ENCODE measurements at regions not wholly inside any gene's neighbourhood (a gene's known extent, or its start where the extent isn't known, plus 50 kb on each side); places are given as distances from the start of the nearest gene placed in this dataset.

DNA sequence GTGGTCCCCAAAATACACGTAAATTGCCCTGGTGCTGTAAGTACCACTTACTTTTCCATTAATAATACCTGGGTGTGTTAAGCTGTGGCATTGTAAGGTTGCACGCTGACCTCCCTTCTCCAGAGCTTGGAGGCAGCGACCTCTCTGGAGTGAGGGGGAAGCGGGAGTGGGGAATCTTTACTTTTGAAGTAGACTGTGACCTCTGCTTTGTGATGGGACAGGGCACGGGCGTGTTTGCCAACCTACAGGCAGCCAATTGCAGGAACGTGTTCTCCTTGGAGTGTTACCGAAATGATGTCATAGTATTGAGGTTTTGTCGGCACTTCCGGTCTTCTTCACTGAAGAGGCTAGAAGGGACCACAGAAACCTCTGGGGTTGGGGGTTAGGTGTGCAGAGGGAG is 227.3 kb upstream of the C2CD4B start:
- CTCF ChIA-PET, result interaction anchor here (0.7 to 2.0 kb wide), 10 partner anchors 14 to 354 kb away, joined by 3 to 13 read pairs (median 4); no protein-coding TSS in a partner anchor
- DNase-seq (ENCODE audit: low read depth, low spot score), result no peak
- Histone ChIP-seq H3K27me3 (ENCODE audit: control insufficient read depth, insufficient read depth, low read length) (no peaks in the 10 kb centered on the region), H3K27ac (ENCODE audit: low read depth, low read length) (no peak overlapping the region), H3K9me3 (ENCODE audit: control insufficient read depth, insufficient read depth, low read length) (no peaks in the 10 kb centered on the region; the same call in 1 of the 2 replicates), H3K4me3 (ENCODE audit: low read depth, low read length) (peak overlapping the region; percentile 98)
- POLR2A ChIA-PET, result interaction anchor here (2.0 kb wide), 1 partner anchor 177 kb away, joined by 9 read pairs; no protein-coding TSS in a partner anchor
- TF ChIP-seq, protein P1, sequence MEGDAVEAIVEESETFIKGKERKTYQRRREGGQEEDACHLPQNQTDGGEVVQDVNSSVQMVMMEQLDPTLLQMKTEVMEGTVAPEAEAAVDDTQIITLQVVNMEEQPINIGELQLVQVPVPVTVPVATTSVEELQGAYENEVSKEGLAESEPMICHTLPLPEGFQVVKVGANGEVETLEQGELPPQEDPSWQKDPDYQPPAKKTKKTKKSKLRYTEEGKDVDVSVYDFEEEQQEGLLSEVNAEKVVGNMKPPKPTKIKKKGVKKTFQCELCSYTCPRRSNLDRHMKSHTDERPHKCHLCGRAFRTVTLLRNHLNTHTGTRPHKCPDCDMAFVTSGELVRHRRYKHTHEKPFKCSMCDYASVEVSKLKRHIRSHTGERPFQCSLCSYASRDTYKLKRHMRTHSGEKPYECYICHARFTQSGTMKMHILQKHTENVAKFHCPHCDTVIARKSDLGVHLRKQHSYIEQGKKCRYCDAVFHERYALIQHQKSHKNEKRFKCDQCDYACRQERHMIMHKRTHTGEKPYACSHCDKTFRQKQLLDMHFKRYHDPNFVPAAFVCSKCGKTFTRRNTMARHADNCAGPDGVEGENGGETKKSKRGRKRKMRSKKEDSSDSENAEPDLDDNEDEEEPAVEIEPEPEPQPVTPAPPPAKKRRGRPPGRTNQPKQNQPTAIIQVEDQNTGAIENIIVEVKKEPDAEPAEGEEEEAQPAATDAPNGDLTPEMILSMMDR (IDR thresholded peaks at IDR 0.05; ENCODE audit: low read depth, low read length), result no peak

DNA sequence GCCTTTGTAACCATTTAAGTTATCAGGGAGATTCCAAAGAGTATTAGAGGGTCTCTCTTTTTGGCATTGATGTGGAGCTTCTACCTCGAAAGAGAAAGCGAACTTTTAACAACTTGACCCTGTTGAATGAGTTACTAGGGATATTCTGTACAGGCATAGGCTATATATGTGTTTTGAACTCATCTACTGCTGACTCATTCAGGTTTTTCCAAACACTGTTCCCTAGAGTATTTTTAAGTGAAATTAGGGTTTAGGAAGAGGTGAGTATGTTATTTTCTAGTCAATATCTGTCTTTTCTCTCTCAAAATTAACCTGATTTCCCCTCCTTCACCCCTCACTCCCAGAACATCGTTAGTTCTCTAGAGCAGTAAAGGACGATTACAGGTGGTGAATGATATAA is 228.1 kb upstream of the C2CD4B start:
- no peak for DNase-seq (ENCODE audit: low read depth, low spot score)
- Histone ChIP-seq H3K27ac (ENCODE audit: low read depth, low read length) (no peak overlapping the region), H3K4me3 (ENCODE audit: low read depth, low read length) (peak overlapping the region; percentile 10; the same call in 1 of the 2 replicates), H3K9me3 (ENCODE audit: control insufficient read depth, insufficient read depth, low read length) (peaks cover 2% of the 10 kb centered on the region), H3K27me3 (ENCODE audit: control insufficient read depth, insufficient read depth, low read length) (no peaks in the 10 kb centered on the region)
- TF ChIP-seq, protein P1 (IDR thresholded peaks at IDR 0.05; ENCODE audit: low read depth, low read length), result no peak
- CTCF ChIA-PET, result interaction anchor here (0.6 to 1.0 kb wide), 2 partner anchors 157 to 554 kb away, joined by 3 to 4 read pairs; no protein-coding TSS in a partner anchor
- POLR2A ChIA-PET, result no interaction called here

DNA sequence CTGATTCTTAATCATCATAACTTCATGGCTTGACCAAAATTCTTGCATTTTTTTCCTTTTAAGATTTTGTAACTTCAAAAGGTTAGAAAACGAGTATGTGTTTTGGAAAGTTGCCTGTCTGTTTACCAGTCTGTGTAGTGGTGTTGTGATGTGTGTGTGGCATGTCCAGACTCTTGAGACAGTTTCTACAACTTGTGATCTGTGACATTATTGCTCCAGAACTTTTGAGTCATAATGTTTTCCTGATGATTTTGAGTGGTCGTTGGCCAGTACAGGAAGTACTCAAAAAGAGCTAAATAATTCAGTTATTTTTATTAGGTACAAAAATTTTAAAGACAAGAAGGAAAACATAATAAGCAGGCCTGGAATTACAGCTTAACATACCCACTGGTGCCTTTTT is 229.0 kb upstream of the C2CD4B start:
- Histone ChIP-seq H3K27ac (ENCODE audit: low read depth, low read length) (no peak overlapping the region), H3K27me3 (ENCODE audit: control insufficient read depth, insufficient read depth, low read length) (no peaks in the 10 kb centered on the region), H3K4me3 (ENCODE audit: low read depth, low read length) (no peak overlapping the region), H3K9me3 (ENCODE audit: control insufficient read depth, insufficient read depth, low read length) (peaks cover 6% of the 10 kb centered on the region)
- ChIA-PET CTCF (interaction anchor here (0.6 to 1.0 kb wide), 4 partner anchors 13 to 428 kb away, joined by 3 to 8 read pairs (median 4); no protein-coding TSS in a partner anchor), POLR2A (interaction anchor here (0.6 kb wide), 1 partner anchor 302 kb away, joined by 6 read pairs; no protein-coding TSS in a partner anchor)
- no peak for DNase-seq (ENCODE audit: low read depth, low spot score)
- TF ChIP-seq, protein P1 (IDR thresholded peaks at IDR 0.05; ENCODE audit: low read depth, low read length), result no peak

DNA sequence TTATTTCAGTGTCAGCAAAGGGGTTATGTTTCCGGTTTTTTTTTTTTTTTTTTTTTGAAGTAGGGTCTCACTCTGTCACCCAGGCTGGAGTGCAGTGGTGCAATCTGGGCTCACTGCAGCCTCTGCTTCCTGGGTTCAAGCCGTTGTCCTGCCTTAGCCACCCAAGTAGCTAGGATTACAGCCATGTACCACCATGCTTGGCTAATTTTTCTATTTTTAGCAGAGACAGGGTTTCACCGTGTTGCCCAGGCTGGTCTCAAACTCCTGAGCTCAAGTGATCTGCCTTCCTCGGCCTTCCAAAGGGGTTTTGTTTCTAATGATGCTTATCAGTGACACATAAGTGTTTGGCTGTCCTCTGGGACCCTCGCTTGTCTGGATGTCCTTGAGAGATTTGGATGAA is 235.7 kb upstream of the C2CD4B start:
- POLR2A ChIA-PET, result no interaction called here
- H3K27ac ChIP-seq (ENCODE audit: low read depth, low read length), result no peak overlapping the region
- DNase-seq (ENCODE audit: low read depth, low spot score), result no peak

DNA sequence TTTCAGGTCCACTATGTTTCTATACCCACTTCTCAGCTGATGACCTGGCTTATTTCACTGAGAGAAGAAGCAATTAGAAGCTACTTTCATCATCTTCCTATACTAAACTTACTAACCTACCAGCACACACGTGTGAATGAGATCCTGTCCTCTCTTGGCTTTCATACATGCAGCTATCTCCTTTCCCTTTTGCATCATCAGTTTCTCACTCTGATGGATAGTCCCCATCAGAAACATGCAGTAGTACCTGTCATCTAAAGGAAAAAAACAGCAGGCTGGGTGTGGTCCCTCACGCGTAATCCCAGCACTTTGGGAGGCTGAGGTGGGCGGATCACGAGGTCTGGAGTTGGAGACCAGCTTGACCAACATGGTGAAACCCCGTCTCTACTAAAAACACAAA is 237.6 kb upstream of the C2CD4B start:
- Histone ChIP-seq H3K27me3 (ENCODE audit: control insufficient read depth, insufficient read depth, low read length) (no peaks in the 10 kb centered on the region), H3K27ac (ENCODE audit: low read depth, low read length) (no peak overlapping the region), H3K4me3 (ENCODE audit: low read depth, low read length) (no peak overlapping the region), H3K9me3 (ENCODE audit: control insufficient read depth, insufficient read depth, low read length) (peaks cover 14% of the 10 kb centered on the region)
- TF ChIP-seq, protein P1 (IDR thresholded peaks at IDR 0.05; ENCODE audit: low read depth, low read length), result no peak
- ChIA-PET CTCF (no interaction called here), POLR2A (no interaction called here)
- DNase-seq (ENCODE audit: low read depth, low spot score), result no peak

More for the DNA sequence above, 235.7 kb upstream of the C2CD4B start:
- Histone ChIP-seq H3K9me3 (ENCODE audit: control insufficient read depth, insufficient read depth, low read length) (peaks cover 16% of the 10 kb centered on the region), H3K27me3 (ENCODE audit: control insufficient read depth, insufficient read depth, low read length) (no peaks in the 10 kb centered on the region), H3K4me3 (ENCODE audit: low read depth, low read length) (no peak overlapping the region)
- TF ChIP-seq, protein P1 (IDR thresholded peaks at IDR 0.05; ENCODE audit: low read depth, low read length), result no peak
- CTCF ChIA-PET, result interaction anchor here (1.0 kb wide), 1 partner anchor 342 kb away, joined by 4 read pairs; no protein-coding TSS in a partner anchor

All from AG04450 (cell line).